WERI-Rb-1 (cell line): ENCODE measurements at regions not wholly inside any gene's neighbourhood (a gene's known extent, or its start where the extent isn't known, plus 50 kb on each side); places are given as distances from the start of the nearest gene placed in this dataset.
A peak's percentile ranks its signal among the peaks of the same experiment; 100 is the strongest.

Experiments used
- DNase-seq: peaks from one replicate; pipeline ENCODE4 v3.0.0-alpha.2; 2020
- H3K27ac ChIP-seq: fragments of 250-450 bp; sonication (Bioruptor Pico); 2 replicates; pipeline ENCODE4 v1.5.1; 2020; ENCODE audit warnings: mild to moderate bottlenecking, moderate library complexity
- H3K27me3 ChIP-seq: fragments of 250-450 bp; sonication (Bioruptor Pico); 2 replicates; pipeline ENCODE4 v1.5.1; 2021; ENCODE audit warnings: mild to moderate bottlenecking, low read depth, moderate library complexity; ENCODE audit not compliant: insufficient read depth, severe bottlenecking
- H3K36me3 ChIP-seq: fragments of 250-450 bp; sonication (Bioruptor Pico); 2 replicates; pipeline ENCODE4 v1.5.1; 2020; ENCODE audit warnings: mild to moderate bottlenecking, moderate library complexity
- H3K4me3 ChIP-seq: 2 replicates; pipeline ENCODE4 v1.5.1; 2011; ENCODE audit warnings: low read depth, mild to moderate bottlenecking, control low read depth, low read length
- H3K9me3 ChIP-seq: fragments of 250-450 bp; sonication (Bioruptor Pico); 2 replicates; pipeline ENCODE4 v1.5.1; 2021; ENCODE audit warnings: mild to moderate bottlenecking, moderate library complexity; ENCODE audit not compliant: severe bottlenecking
- CTCF ChIP-seq: IDR thresholded peaks from 2 replicates; pipeline ENCODE4 v1.5.1; 2011; ENCODE audit warnings: low read depth, mild to moderate bottlenecking, control low read depth, inconsistent platforms, low read length

GRCh38 chr10:94094540-94094939 is 100.8 kb downstream of the PLCE1 start:
- DNase-seq, result no peak
- no peaks in the 10 kb centered on the region for H3K36me3 ChIP-seq
- H3K27me3 ChIP-seq, result no peaks in the 10 kb centered on the region
- no peak overlapping the region for H3K4me3 ChIP-seq
- H3K27ac ChIP-seq, result no peak overlapping the region
- H3K9me3 ChIP-seq, result no peaks in the 10 kb centered on the region
- no peak for TF ChIP-seq CTCF

- no peak for TF ChIP-seq CTCF
- no peaks in the 10 kb centered on the region for H3K9me3 ChIP-seq
- H3K27ac ChIP-seq, result no peak overlapping the region
- no peaks in the 10 kb centered on the region for H3K27me3 ChIP-seq
- DNase-seq, result no peak
- H3K36me3 ChIP-seq, result no peaks in the 10 kb centered on the region
- no peak overlapping the region for H3K4me3 ChIP-seq
These were observed 103.9 kb downstream of the PLCE1 start for GRCh38 chr10:94097656-94098055.

GRCh38 chr10:94098896-94099295 is 105.2 kb downstream of the PLCE1 start:
- no peak overlapping the region for H3K4me3 ChIP-seq
- DNase-seq, result peak; percentile 48
- TF ChIP-seq CTCF, result no peak
- no peak overlapping the region for H3K27ac ChIP-seq
- H3K36me3 ChIP-seq, result no peaks in the 10 kb centered on the region
- no peaks in the 10 kb centered on the region for H3K27me3 ChIP-seq
- no peaks in the 10 kb centered on the region for H3K9me3 ChIP-seq

- no peak for TF ChIP-seq CTCF
- Histone ChIP-seq H3K27me3 (no peaks in the 10 kb centered on the region), H3K36me3 (no peaks in the 10 kb centered on the region), H3K27ac (no peak overlapping the region), H3K9me3 (no peaks in the 10 kb centered on the region), H3K4me3 (no peak overlapping the region)
- no peak for DNase-seq
These were observed 108.2 kb downstream of the PLCE1 start for GRCh38 chr10:94101894-94102293.

DNA sequence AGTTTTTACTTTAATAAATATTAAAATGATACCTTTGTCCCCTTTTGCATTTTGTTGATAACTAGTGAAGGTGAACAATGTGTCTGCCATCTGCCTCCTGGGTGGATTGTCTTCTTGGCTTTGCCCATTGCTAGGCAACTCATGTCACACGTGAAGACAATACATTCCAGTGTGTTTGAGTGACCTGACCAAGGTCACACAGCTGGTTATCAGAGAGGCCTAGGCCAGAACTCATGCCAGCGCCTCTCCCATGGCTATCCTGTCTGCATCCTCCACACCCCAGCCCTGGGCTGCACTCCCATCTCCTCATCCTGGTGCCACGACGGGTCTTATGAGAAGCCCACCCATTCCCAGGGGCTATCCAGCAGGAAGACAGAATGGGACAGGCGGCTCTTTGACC is 108.7 kb downstream of the PLCE1 start:
- Histone ChIP-seq H3K36me3 (no peaks in the 10 kb centered on the region), H3K9me3 (no peaks in the 10 kb centered on the region), H3K27me3 (no peaks in the 10 kb centered on the region), H3K27ac (no peak overlapping the region), H3K4me3 (no peak overlapping the region)
- DNase-seq, result no peak
- TF ChIP-seq CTCF, result no peak

DNA sequence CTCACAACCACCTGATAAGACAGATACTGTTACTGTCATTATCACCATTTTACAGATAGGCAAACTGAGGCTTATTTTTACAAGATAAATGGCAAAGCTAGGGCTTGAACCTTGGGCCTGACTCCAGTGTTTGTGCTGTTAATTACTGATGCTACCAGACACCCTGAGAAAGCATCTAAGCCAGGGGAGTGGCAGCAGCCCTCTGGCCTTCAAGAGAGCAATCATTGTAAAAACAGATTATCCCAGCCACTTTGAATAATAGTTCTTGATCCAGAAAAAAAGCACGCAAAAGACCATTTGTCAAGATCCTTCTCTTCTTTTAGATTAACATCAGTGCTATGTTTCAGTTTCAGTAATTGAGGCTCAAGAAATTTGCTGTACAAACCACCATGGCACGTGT is 109.5 kb downstream of the PLCE1 start:
- peak; percentile 39 for DNase-seq
- no peaks in the 10 kb centered on the region for H3K36me3 ChIP-seq
- H3K27me3 ChIP-seq, result no peaks in the 10 kb centered on the region
- no peak overlapping the region for H3K4me3 ChIP-seq
- TF ChIP-seq CTCF, result no peak
- no peaks in the 10 kb centered on the region for H3K9me3 ChIP-seq
- no peak overlapping the region for H3K27ac ChIP-seq
